Peyer's patch (tissue), 4 donors: ENCODE measurements at regions not wholly inside any gene's neighbourhood (a gene's known extent, or its start where the extent isn't known, plus 50 kb on each side); places are given as distances from the start of the nearest gene placed in this dataset.

Source experiments
- DNase-seq, 3 donors: peaks; one replicate each; pipeline ENCODE4 v3.0.0-alpha.2; 2017 to 2019
- H3K27ac ChIP-seq, 4 donors: fragments of 200-600 bp; sonication (generic); one replicate each; pipeline ENCODE4 v1.5.1; 2016 to 2019
- H3K27me3 ChIP-seq, 2 donors: fragments of 200-600 bp; sonication (generic); one replicate each; pipeline ENCODE4 v1.5.1; 2019
- H3K36me3 ChIP-seq, 3 donors: fragments of 200-600 bp; sonication (generic); one replicate each; pipeline ENCODE4 v1.5.1; 2016 to 2019
- H3K4me1 ChIP-seq, 4 donors: fragments of 200-600 bp; sonication (generic); one replicate each; pipeline ENCODE4 v1.5.1; 2016 to 2019
- H3K4me3 ChIP-seq, 4 donors: fragments of 200-600 bp; sonication (generic); 1 replicate in 3 of 4; 2 replicates in 1 of 4; pipeline ENCODE4 v1.5.1; 2016 to 2019; ENCODE audit warnings: mild to moderate bottlenecking in 1 of 4
- H3K9me3 ChIP-seq, 4 donors: fragments of 200-600 bp; sonication (generic); one replicate each; pipeline ENCODE4 v1.5.1; 2016 to 2019; ENCODE audit warnings: mild to moderate bottlenecking in 1 of 4
- POLR2A ChIP-seq, 2 donors: fragments of 450-650 bp; IDR thresholded peaks; one replicate each; pipeline ENCODE4 v1.5.1; 2017; ENCODE audit warnings: antibody characterized with exemption in 2 of 2, mild to moderate bottlenecking in 2 of 2, moderate library complexity in 2 of 2
- TF ChIP-seq, protein P1 (sequence below), 6 experiments: fragments of 450-650 bp in 4 of 6; fragments of 200-600 bp in 2 of 6; sonication (generic) in 1 of 6; IDR thresholded peaks; one replicate each; pipeline ENCODE4 v1.5.1; 2017 to 2019; ENCODE audit warnings: antibody characterized with exemption in 6 of 6, mild to moderate bottlenecking in 3 of 6, moderate library complexity in 1 of 6

DNA sequence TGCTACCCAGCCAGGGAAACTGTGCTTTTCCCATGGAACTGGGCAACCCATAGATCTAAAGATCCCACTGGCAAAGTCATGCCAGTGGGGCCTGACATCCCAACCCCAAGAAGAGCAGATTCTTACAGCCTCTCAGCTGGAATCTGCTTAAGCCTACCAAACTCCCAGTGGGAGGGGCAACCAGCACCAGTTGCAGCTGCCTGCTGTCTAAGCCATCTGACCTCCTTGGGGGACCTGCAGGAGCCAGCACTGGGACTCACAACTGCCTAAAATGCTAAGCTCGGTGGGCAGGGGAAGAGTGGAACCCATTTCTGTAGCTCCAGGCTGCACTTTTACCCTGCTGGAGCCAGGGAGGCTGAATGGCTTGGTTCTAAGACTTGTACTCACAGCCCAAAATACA lies 770.7 kb upstream of the SLC8A1 start:
- Histone ChIP-seq H3K36me3 (no peaks in the 10 kb centered on the region), H3K4me3 (no peak overlapping the region), H3K9me3 (no peaks in the 10 kb centered on the region), H3K27me3 (no peaks in the 10 kb centered on the region), H3K27ac (no peak overlapping the region), H3K4me1 (no peaks in the 10 kb centered on the region)
- no peak for DNase-seq
- no peak for TF ChIP-seq POLR2A (IDR thresholded peaks at IDR 0.05)
- TF ChIP-seq, protein P1, sequence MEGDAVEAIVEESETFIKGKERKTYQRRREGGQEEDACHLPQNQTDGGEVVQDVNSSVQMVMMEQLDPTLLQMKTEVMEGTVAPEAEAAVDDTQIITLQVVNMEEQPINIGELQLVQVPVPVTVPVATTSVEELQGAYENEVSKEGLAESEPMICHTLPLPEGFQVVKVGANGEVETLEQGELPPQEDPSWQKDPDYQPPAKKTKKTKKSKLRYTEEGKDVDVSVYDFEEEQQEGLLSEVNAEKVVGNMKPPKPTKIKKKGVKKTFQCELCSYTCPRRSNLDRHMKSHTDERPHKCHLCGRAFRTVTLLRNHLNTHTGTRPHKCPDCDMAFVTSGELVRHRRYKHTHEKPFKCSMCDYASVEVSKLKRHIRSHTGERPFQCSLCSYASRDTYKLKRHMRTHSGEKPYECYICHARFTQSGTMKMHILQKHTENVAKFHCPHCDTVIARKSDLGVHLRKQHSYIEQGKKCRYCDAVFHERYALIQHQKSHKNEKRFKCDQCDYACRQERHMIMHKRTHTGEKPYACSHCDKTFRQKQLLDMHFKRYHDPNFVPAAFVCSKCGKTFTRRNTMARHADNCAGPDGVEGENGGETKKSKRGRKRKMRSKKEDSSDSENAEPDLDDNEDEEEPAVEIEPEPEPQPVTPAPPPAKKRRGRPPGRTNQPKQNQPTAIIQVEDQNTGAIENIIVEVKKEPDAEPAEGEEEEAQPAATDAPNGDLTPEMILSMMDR (IDR thresholded peaks at IDR 0.05), result no peak

DNA sequence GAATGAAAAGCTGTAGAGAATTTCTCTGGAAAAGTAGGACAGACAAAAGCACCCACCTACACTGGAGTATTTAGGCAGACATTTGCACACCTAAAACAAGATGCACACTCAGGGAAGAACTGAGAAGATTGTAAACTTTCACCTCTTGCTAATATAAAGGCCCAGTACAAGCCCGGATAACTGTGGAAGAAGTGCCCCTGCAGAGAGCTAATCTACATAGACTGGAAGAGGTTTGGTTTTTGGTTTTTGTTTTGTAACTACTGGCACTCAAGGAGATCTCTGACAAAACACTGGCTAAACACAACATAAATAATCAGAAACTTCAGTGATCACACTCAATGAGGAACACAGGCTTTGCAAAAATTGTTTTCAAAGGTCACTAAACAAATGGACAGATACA lies 782.2 kb upstream of the SLC8A1 start:
- Histone ChIP-seq H3K4me1 (no peaks in the 10 kb centered on the region), H3K9me3 (no peaks in the 10 kb centered on the region), H3K4me3 (no peak overlapping the region), H3K27ac (no peak overlapping the region), H3K27me3 (no peaks in the 10 kb centered on the region), H3K36me3 (no peaks in the 10 kb centered on the region)
- no peak for DNase-seq
- TF ChIP-seq POLR2A (IDR thresholded peaks at IDR 0.05), result no peak
- TF ChIP-seq, protein P1 (IDR thresholded peaks at IDR 0.05), result no peak

DNA sequence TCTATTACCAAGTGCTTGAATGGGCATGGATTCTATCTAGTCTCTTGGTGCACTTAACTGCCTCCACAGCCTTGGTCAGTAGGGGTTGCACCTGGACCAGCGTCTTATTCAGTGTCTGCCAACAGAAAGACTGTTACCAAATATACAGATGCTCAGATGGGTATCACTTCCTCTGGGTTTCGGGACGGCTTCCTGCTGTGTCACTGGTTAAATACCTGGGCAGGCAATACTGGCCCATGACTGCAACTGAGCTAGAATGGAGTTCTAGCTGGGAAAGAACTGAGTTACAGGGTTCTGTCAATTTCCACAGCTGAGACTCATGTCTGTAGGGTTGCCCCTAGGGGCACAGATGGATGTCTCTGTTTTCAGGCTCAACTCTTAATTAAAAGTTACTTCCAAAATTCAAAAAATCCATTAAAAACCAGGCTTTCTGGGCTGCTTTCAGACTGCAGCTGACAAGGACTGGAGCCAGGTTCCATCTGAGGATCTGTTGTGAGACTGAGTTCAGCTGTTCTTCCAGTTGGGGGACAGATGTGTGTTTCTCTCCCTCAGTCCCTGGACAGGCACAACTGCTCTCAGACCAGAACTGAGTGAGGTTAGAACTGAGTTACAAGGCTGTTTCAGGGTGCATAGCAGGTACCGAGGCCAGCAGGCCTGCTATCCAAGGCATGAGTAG lies 789.6 kb upstream of the SLC8A1 start:
- Histone ChIP-seq H3K27me3 (no peaks in the 10 kb centered on the region), H3K9me3 (no peaks in the 10 kb centered on the region), H3K36me3 (no peaks in the 10 kb centered on the region), H3K4me3 (no peak overlapping the region), H3K27ac (no peak overlapping the region), H3K4me1 (no peaks in the 10 kb centered on the region)
- TF ChIP-seq, protein P1 (IDR thresholded peaks at IDR 0.05), result no peak
- no peak for TF ChIP-seq POLR2A (IDR thresholded peaks at IDR 0.05)
- no peak for DNase-seq

DNA sequence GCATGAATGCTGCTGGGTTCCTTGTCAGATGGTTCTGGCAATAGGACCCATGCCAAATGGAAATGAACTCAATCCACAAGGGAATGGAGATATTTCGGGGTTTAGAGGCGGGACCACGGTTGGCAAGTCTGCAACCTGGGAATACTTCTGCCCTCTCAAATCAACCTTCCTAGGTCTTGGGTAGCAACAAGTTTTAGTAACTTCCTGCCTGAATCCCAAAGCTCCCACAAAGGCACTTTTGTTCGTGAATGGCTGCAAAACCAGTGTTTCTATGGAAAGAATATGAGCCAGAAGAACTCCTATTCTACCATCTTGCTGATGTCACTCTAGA lies 790.1 kb upstream of the SLC8A1 start:
- no peak for TF ChIP-seq POLR2A (IDR thresholded peaks at IDR 0.05)
- TF ChIP-seq, protein P1 (IDR thresholded peaks at IDR 0.05), result no peak
- no peaks in the 10 kb centered on the region for H3K27me3 ChIP-seq
- no peak overlapping the region for H3K4me3 ChIP-seq
- DNase-seq, result no peak
- no peaks in the 10 kb centered on the region for H3K4me1 ChIP-seq
- H3K27ac ChIP-seq, result no peak overlapping the region
- H3K36me3 ChIP-seq, result no peaks in the 10 kb centered on the region
- H3K9me3 ChIP-seq, result no peaks in the 10 kb centered on the region

DNA sequence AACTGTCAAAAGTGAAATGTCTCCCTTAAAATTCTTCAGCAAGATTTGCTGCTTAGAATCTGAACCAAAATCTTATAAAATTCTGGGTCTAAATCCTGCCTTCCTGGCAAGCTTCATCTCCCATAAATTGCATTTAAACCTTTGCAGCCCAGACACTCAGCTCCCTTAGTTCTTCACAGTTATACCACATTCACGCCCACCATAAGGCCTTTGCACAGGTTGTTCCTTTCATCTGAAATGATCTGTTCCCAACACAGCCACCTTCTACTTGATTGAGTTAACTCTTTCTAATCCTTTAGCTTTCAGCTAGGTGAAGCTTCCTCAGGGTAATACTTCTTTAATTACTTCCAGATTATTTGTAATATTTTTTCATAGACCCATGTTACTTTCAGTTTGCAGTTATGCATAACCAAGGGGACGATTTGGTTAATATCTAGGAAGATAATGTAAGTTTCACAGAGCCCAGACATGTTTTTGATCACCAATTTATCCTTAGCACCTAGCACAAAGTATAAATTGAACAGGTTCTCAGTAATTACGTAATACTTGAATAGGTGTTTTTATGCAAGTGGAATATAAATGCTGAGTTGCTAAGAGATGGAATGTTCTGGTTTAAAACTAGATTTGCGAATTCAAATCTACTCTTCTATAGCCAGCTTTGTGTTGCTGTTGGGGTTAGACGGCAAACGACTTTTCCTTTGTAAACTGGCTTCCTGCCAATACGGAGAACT lies 779.7 kb upstream of the PKDCC start:
- Histone ChIP-seq H3K36me3 (no peaks in the 10 kb centered on the region), H3K27me3 (no peaks in the 10 kb centered on the region), H3K27ac (no peak overlapping the region), H3K4me1 (no peaks in the 10 kb centered on the region), H3K4me3 (no peak overlapping the region), H3K9me3 (no peaks in the 10 kb centered on the region)
- DNase-seq, result no peak
- TF ChIP-seq, protein P1 (IDR thresholded peaks at IDR 0.05), result no peak
- no peak for TF ChIP-seq POLR2A (IDR thresholded peaks at IDR 0.05)
